ES-I3 (cell line): ENCODE measurements at regions not wholly inside any gene's neighbourhood (a gene's known extent, or its start where the extent isn't known, plus 50 kb on each side); places are given as distances from the start of the nearest gene placed in this dataset.
"Not testable (repeated sequence)": the region's sequence is repeated elsewhere in the genome, so short reads cannot be mapped to it uniquely, and the experiment has no call there.

Experiments used
- H3K36me3 ChIP-seq: 2 replicates; pipeline ENCODE4 v1.6.1; 2013; ENCODE audit warnings: mild to moderate bottlenecking, low read length, control low read depth, moderate library complexity; ENCODE audit not compliant: insufficient read depth
- H3K4me1 ChIP-seq: 2 replicates; pipeline ENCODE4 v1.6.1; 2013; ENCODE audit warnings: mild to moderate bottlenecking, control low read depth, low read length; ENCODE audit not compliant: insufficient read depth
- H3K9ac ChIP-seq: 2 replicates; pipeline ENCODE4 v1.6.1; 2013; ENCODE audit warnings: low read depth, mild to moderate bottlenecking, low read length, moderate library complexity
- H3K9me3 ChIP-seq: 2 replicates; pipeline ENCODE4 v1.6.1; 2013; ENCODE audit warnings: mild to moderate bottlenecking, low read length, moderate library complexity; ENCODE audit not compliant: control insufficient read depth, insufficient read depth

- not testable (repeated sequence) for H3K9me3 ChIP-seq, H3K4me1 ChIP-seq, H3K9ac ChIP-seq, H3K36me3 ChIP-seq
Measured at GRCh38 chr22:11614798-11615433, 3913.1 kb upstream of the OR11H1 start.

- no peaks in the 10 kb centered on the region for H3K36me3 ChIP-seq
- H3K9me3 ChIP-seq = no peaks in the 10 kb centered on the region
- no peaks in the 10 kb centered on the region for H3K4me1 ChIP-seq
- H3K9ac ChIP-seq = no peak overlapping the region
Measured at GRCh38 chr22:11616811-11617210, 3911.2 kb upstream of the OR11H1 start.

DNA sequence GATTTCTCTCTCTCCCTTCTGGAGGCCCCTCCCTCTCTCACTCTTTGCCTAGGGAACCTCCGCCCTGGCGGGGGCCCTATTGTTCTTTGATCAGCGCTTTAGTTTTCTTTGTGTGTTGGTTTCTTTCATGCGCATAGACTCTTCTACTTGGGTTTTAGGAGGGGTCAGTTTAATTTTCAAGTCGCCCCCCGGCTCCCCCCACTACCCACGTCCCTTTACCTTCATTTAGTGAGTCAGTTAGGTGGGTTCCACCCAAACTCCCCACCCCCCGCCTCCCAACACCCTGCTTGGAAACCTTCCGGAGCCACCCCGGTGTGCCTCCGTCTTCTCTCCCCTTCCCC is 3909.7 kb upstream of the OR11H1 start:
- H3K4me1 ChIP-seq, H3K9ac ChIP-seq, H3K9me3 ChIP-seq, H3K36me3 ChIP-seq: not testable (repeated sequence)

DNA sequence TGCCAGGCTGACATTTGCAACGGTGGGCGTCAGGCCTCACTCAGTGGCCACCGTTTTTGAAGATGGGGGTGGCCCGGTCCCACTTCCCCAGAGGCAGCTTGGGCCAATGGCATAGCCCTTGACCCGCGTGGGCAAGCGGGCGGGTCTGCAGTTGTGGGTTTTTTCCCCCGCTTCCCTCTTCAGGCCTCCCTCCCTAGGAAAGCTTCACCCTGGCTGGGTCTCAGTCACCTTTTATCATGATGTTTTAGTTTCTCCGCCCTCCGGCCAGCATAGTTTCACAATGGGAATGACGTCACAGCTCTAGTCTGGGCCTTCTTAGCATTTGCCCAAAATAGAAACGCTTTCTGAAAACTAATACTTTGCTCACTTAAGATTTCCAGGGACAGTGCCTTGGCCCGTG is 3909.3 kb upstream of the OR11H1 start:
- H3K36me3 ChIP-seq, H3K4me1 ChIP-seq, H3K9me3 ChIP-seq: not testable (repeated sequence)
- H3K9ac ChIP-seq = peak overlapping the region; percentile 30; the same call in 1 of the 2 replicates

DNA sequence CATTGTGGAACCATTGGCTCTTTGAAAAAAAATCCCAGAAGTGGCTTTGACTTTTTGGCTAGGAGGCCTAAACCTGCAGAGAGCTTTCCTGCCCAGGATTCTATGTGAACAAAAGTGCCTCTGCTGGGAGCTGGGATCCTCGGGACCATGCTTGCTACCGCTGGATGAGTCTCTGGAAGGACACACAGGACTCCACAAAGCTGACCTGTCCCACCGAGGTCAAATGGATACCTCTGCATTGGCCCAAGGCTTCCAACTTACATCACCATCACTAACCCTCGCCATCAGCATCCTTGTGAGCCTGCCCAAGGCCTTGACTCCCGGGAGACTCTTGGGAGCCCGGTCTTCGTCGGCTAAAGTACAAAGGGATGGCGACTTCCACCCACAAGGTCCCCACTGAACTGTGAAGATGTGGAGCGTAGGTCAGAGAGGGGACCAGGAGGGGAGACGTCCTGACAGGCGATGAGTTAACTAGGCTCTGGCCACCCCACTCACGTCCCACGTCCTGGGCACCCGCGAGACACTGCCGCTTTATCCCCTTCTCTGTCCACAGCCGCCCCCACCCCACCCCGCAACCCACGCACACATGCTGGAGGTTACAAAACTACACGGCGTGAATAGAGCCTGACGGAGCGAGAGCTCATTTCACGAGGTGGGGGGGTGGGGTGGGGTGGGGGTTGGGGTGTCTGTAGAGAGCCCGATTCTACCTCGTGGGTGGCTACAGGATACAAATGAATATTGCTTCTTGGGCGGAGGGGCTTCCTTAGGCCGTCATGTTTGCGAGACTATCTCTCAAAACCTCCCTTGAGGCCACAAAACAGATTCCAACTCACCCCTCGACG is 3906.8 kb upstream of the OR11H1 start:
- not testable (repeated sequence) for H3K9ac ChIP-seq, H3K9me3 ChIP-seq, H3K4me1 ChIP-seq, H3K36me3 ChIP-seq

GRCh38 chr22:11622774-11623173 is 3905.2 kb upstream of the OR11H1 start:
- not testable (repeated sequence) for H3K4me1 ChIP-seq, H3K9me3 ChIP-seq, H3K36me3 ChIP-seq, H3K9ac ChIP-seq

DNA sequence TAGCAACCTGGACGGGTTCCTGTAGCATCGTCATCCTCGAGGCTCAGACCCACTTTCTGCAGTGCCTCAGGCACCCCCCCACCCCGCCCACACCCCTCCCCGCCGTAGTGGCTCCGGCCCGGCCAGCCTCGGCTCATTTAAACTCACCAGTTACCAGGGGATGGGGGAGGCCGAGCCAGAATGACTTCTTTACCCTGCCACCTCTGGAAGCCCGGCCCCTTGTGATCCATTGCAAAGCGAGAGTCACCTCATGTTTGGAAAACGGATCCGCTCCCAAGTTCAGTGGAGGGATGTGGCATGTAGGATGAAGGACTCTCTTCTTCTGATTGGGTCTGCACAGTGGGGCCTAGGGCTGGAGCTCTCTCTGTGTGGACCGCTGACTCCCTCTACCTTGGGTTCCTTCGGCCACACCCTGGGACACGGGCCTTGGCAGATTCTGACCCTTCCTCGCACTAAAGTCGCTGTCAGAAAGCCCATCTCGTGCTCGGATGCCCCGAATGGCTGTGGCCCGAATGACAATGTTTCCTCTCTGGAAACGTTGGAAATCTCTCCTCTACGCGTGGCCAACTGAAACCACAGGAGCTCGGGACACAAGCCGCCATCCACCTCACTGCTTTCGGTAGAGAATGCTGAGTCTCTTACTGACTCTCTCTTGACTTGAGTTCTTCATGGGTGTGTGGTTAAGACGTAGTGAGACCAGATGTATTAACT is 3902.1 kb upstream of the OR11H1 start:
- not testable (repeated sequence) for H3K9ac ChIP-seq, H3K9me3 ChIP-seq, H3K4me1 ChIP-seq, H3K36me3 ChIP-seq

DNA sequence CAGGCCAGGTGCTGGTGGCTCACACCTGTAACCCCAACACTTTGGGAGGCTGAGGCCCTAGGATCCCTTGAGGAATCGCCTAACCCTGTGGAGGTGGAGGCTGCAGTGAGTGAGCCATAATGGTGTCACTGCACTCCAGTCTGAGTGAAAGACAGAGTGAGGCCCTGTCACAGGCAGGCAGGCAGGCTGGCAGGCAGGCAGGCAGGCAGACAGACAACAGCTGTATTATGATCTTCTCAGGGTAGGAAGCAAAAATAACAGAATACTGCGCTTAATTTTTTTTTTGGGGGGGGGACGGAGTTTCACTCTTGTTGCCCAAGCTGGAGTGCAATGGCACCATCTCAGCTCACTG is 3901.6 kb upstream of the OR11H1 start:
- no peak overlapping the region for H3K9ac ChIP-seq
- no peaks in the 10 kb centered on the region for H3K9me3 ChIP-seq
- H3K36me3 ChIP-seq = no peaks in the 10 kb centered on the region
- no peaks in the 10 kb centered on the region for H3K4me1 ChIP-seq

DNA sequence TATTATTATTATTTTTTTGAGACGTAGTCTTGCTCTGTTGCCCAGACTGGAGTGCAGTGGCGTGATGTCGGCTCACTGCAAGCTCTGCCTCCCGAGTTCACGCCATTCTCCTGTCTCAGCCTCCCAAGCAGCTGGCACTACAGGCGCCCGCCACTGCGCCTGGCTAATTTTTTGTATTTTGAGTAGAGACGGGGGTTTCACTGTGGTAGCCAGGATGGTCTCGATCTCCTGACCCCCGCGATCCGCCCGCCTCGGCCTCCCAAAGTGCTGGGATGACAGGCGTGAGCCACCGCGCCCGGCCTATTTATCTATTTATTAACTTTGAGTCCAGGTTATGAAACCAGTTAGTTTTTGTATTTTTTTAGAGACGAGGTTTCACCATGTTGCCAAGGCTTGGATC is 3901.0 kb upstream of the OR11H1 start:
- not testable (repeated sequence) for H3K9me3 ChIP-seq, H3K36me3 ChIP-seq, H3K4me1 ChIP-seq, H3K9ac ChIP-seq

GRCh38 chr22:11627436-11627797 is 3900.6 kb upstream of the OR11H1 start:
- Histone ChIP-seq H3K9ac (no peak overlapping the region), H3K36me3 (no peaks in the 10 kb centered on the region), H3K4me1 (no peaks in the 10 kb centered on the region), H3K9me3 (no peaks in the 10 kb centered on the region)

- Histone ChIP-seq H3K9ac (no peak overlapping the region), H3K9me3 (no peaks in the 10 kb centered on the region), H3K36me3 (no peaks in the 10 kb centered on the region), H3K4me1 (no peaks in the 10 kb centered on the region)
Measured at GRCh38 chr22:11627798-11628650, 3900.0 kb upstream of the OR11H1 start.

GRCh38 chr22:11628651-11629511 is 3899.1 kb upstream of the OR11H1 start:
- H3K4me1 ChIP-seq = no peaks in the 10 kb centered on the region
- H3K9ac ChIP-seq = no peak overlapping the region
- H3K36me3 ChIP-seq = no peaks in the 10 kb centered on the region
- no peaks in the 10 kb centered on the region for H3K9me3 ChIP-seq

- H3K36me3 ChIP-seq = no peaks in the 10 kb centered on the region
- no peaks in the 10 kb centered on the region for H3K9me3 ChIP-seq
- no peak overlapping the region for H3K9ac ChIP-seq
- no peaks in the 10 kb centered on the region for H3K4me1 ChIP-seq
Measured at GRCh38 chr22:11629661-11630385, 3898.2 kb upstream of the OR11H1 start.
